HG02763 (cell line): ENCODE measurements at regions not wholly inside any gene's neighbourhood (a gene's known extent, or its start where the extent isn't known, plus 50 kb on each side); places are given as distances from the start of the nearest gene placed in this dataset.
"Not testable (repeated sequence)": the region's sequence is repeated elsewhere in the genome, so short reads cannot be mapped to it uniquely, and the experiment has no call there.

ENCODE experiments used
- ATAC-seq: cut with Tn5 transposase; IDR thresholded peaks from one replicate; pipeline ENCODE4 v1.9.1; 2021; ENCODE audit warnings: mild to moderate bottlenecking, moderate library complexity; ENCODE audit not compliant: unreplicated experiment

- no peak for ATAC-seq
These were observed 295.7 kb downstream of the ADGRD1 start for GRCh38 chr12:131249246-131250027.

- ATAC-seq: no peak
These were observed 296.6 kb downstream of the ADGRD1 start for GRCh38 chr12:131250028-131250950.

GRCh38 chr12:131250951-131251315 lies 297.2 kb downstream of the ADGRD1 start:
- ATAC-seq: no peak

GRCh38 chr12:131251336-131252101 lies 297.8 kb downstream of the ADGRD1 start:
- no peak for ATAC-seq

GRCh38 chr12:131253376-131254026 lies 299.8 kb downstream of the ADGRD1 start:
- no peak for ATAC-seq

- no peak for ATAC-seq
These were observed 300.7 kb downstream of the ADGRD1 start for GRCh38 chr12:131254374-131254773.

- ATAC-seq: no peak
These were observed 304.7 kb downstream of the ADGRD1 start for GRCh38 chr12:131258398-131258797.

GRCh38 chr12:131260251-131260905 lies 306.7 kb downstream of the ADGRD1 start:
- ATAC-seq: no peak

GRCh38 chr12:131260954-131261353 lies 307.2 kb downstream of the ADGRD1 start:
- ATAC-seq: no peak

GRCh38 chr12:131261906-131262305 lies 308.2 kb downstream of the ADGRD1 start:
- ATAC-seq: no peak

GRCh38 chr12:131263626-131264025 lies 309.9 kb downstream of the ADGRD1 start:
- no peak for ATAC-seq

- ATAC-seq: no peak
These were observed 310.9 kb downstream of the ADGRD1 start for GRCh38 chr12:131264635-131265034.

GRCh38 chr12:131266591-131267467 lies 313.1 kb downstream of the ADGRD1 start:
- no peak for ATAC-seq

- ATAC-seq: no peak
These were observed 313.9 kb downstream of the ADGRD1 start for GRCh38 chr12:131267576-131267975.

GRCh38 chr12:131268123-131268522 lies 314.4 kb downstream of the ADGRD1 start:
- not testable (repeated sequence) for ATAC-seq

GRCh38 chr12:131268571-131268970 lies 314.9 kb downstream of the ADGRD1 start:
- ATAC-seq: not testable (repeated sequence)

GRCh38 chr12:131269551-131269950 lies 315.8 kb downstream of the ADGRD1 start:
- ATAC-seq: no peak

GRCh38 chr12:131269977-131270376 lies 316.3 kb downstream of the ADGRD1 start:
- not testable (repeated sequence) for ATAC-seq

GRCh38 chr12:131271724-131272123 lies 318.0 kb downstream of the ADGRD1 start:
- no peak for ATAC-seq
